ENCODE measurements at regions not wholly inside any gene's neighbourhood (a gene's known extent, or its start where the extent isn't known, plus 50 kb on each side); places are given as distances from the start of the nearest gene placed in this dataset.

- no peaks in the 10 kb centered on the region for H3K4me1 ChIP-seq (ENCODE audit: insufficient read depth, low read length)
- no peaks in the 10 kb centered on the region for H3F3A ChIP-seq (ENCODE audit: low read length, unreplicated experiment)
These were observed 563.7 kb upstream of the MDFIC2 start for GRCh38 chr3:70876154-70876553.

GRCh38 chr3:70874196-70874595, 561.8 kb upstream of the MDFIC2 start:
- no TSS peak for BruUV-seq (replicated peaks)
- Histone ChIP-seq H3K4me2 (ENCODE audit: low read length) (no peak overlapping the region), H3K79me2 (ENCODE audit: low read length) (no peaks in the 10 kb centered on the region), H3K36me3 (ENCODE audit: low read depth, low read length) (no peaks in the 10 kb centered on the region; the same call in 1 of the 2 replicates), H3K4me1 (ENCODE audit: insufficient read depth, low read length) (no peaks in the 10 kb centered on the region), H3K27me3 (ENCODE audit: low read length) (no peaks in the 10 kb centered on the region), H2AFZ (ENCODE audit: low read length) (no peak overlapping the region), H3K9me2 (replicated peaks; ENCODE audit: low read length) (no peaks in the 10 kb centered on the region), H3K4me3 (ENCODE audit: low read length) (no peak overlapping the region), H3K27ac (ENCODE audit: low read length) (no peak overlapping the region), H3F3A (ENCODE audit: low read length, unreplicated experiment) (no peaks in the 10 kb centered on the region), H4K20me1 (ENCODE audit: low read length) (no peaks in the 10 kb centered on the region), H3K9me3 (ENCODE audit: low read length) (0 out of 2 replicates have a peak, but pooled peaks cover 9% of the 10 kb centered on the region), H3K9ac (ENCODE audit: low read length) (no peak overlapping the region)
- ATAC-seq, result no peak
- no peak for DNase-seq
- TF ChIP-seq CTCF (conservative IDR thresholded peaks at IDR 0.05; ENCODE audit: low read depth, low read length) (no peak), EZH2phosphoT487 (IDR thresholded peaks at IDR 0.05; ENCODE audit: borderline replicate concordance, low read length) (no peak), EZH2 (IDR thresholded peaks at IDR 0.05; ENCODE audit: low read length, unreplicated experiment) (no peak)
- intact Hi-C loops (cut with micrococcal nuclease), result no loop called here
- CTCF ChIA-PET, result no interaction called here
- POLR2A ChIA-PET (ENCODE audit: unreplicated experiment), result no interaction called here

More at GRCh38 chr3:70876154-70876553, 563.7 kb upstream of the MDFIC2 start:
- H4K20me1 ChIP-seq (ENCODE audit: low read length), result no peaks in the 10 kb centered on the region
- no peak overlapping the region for H3K27ac ChIP-seq (ENCODE audit: low read length)
- DNase-seq, result no peak
- no peak overlapping the region for H2AFZ ChIP-seq (ENCODE audit: low read length)
- H3K36me3 ChIP-seq (ENCODE audit: low read depth, low read length), result no peaks in the 10 kb centered on the region; the same call in 1 of the 2 replicates
- H3K27me3 ChIP-seq (ENCODE audit: low read length), result no peaks in the 10 kb centered on the region
- ChIA-PET POLR2A (ENCODE audit: unreplicated experiment) (no interaction called here), CTCF (no interaction called here)
- no peak for ATAC-seq
- TF ChIP-seq CTCF (conservative IDR thresholded peaks at IDR 0.05; ENCODE audit: low read depth, low read length) (no peak), EZH2 (IDR thresholded peaks at IDR 0.05; ENCODE audit: low read length, unreplicated experiment) (no peak), EZH2phosphoT487 (IDR thresholded peaks at IDR 0.05; ENCODE audit: borderline replicate concordance, low read length) (no peak)
- H3K79me2 ChIP-seq (ENCODE audit: low read length), result no peaks in the 10 kb centered on the region
- intact Hi-C loops (cut with micrococcal nuclease), result no loop called here
- no peak overlapping the region for H3K4me2 ChIP-seq (ENCODE audit: low read length)
- no peak overlapping the region for H3K9ac ChIP-seq (ENCODE audit: low read length)
- 0 out of 2 replicates have a peak, but pooled peaks cover 3% of the 10 kb centered on the region for H3K9me3 ChIP-seq (ENCODE audit: low read length)
- no TSS peak for BruUV-seq (replicated peaks)
- no peak overlapping the region for H3K4me3 ChIP-seq (ENCODE audit: low read length)
- H3K9me2 ChIP-seq (replicated peaks; ENCODE audit: low read length), result no peaks in the 10 kb centered on the region

GRCh38 chr3:70873686-70874085, 561.2 kb upstream of the MDFIC2 start:
- ChIA-PET CTCF (no interaction called here), POLR2A (ENCODE audit: unreplicated experiment) (no interaction called here)
- Histone ChIP-seq H3F3A (ENCODE audit: low read length, unreplicated experiment) (no peaks in the 10 kb centered on the region), H2AFZ (ENCODE audit: low read length) (no peak overlapping the region), H3K9me3 (ENCODE audit: low read length) (0 out of 2 replicates have a peak, but pooled peaks cover 9% of the 10 kb centered on the region), H3K4me1 (ENCODE audit: insufficient read depth, low read length) (no peaks in the 10 kb centered on the region), H3K27me3 (ENCODE audit: low read length) (no peaks in the 10 kb centered on the region), H3K27ac (ENCODE audit: low read length) (no peak overlapping the region), H3K36me3 (ENCODE audit: low read depth, low read length) (no peaks in the 10 kb centered on the region; the same call in 1 of the 2 replicates), H4K20me1 (ENCODE audit: low read length) (no peaks in the 10 kb centered on the region), H3K79me2 (ENCODE audit: low read length) (no peaks in the 10 kb centered on the region), H3K4me3 (ENCODE audit: low read length) (no peak overlapping the region), H3K4me2 (ENCODE audit: low read length) (no peak overlapping the region), H3K9me2 (replicated peaks; ENCODE audit: low read length) (no peaks in the 10 kb centered on the region), H3K9ac (ENCODE audit: low read length) (no peak overlapping the region)
- BruUV-seq (replicated peaks), result no TSS peak
- ATAC-seq, result no peak
- no peak for TF ChIP-seq CTCF (conservative IDR thresholded peaks at IDR 0.05; ENCODE audit: low read depth, low read length)
- no peak for TF ChIP-seq EZH2phosphoT487 (IDR thresholded peaks at IDR 0.05; ENCODE audit: borderline replicate concordance, low read length)
- TF ChIP-seq EZH2 (IDR thresholded peaks at IDR 0.05; ENCODE audit: low read length, unreplicated experiment), result no peak
- no peak for DNase-seq
- intact Hi-C loops (cut with micrococcal nuclease), result no loop called here

Data from PC-3 (cell line).